ENCODE measurements at regions not wholly inside any gene's neighbourhood (a gene's known extent, or its start where the extent isn't known, plus 50 kb on each side); places are given as distances from the start of the nearest gene placed in this dataset.
A peak's percentile ranks its signal among the peaks of the same experiment; 100 is the strongest.

DNA sequence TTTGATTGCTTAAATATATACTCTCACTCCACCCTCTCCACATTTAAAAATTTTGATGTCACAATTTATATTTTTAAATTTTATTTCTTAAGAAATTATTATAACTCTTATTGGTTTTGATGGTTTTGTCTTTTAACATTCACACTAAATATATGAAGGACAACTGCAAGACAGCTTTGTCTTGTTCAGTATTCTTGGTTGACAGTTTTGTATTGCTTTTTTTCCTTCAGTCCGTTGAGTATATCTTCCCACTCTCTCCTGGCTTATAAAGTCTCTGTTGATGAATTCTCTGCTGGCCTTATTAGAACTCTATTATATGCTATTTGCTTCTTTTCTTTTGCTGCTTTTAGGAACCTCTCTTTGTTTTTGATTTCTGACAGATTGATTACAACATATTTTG is 392.2 kb downstream of the C6orf118 start:
- no peak for DNase-seq (ENCODE audit: low spot score)

DNA sequence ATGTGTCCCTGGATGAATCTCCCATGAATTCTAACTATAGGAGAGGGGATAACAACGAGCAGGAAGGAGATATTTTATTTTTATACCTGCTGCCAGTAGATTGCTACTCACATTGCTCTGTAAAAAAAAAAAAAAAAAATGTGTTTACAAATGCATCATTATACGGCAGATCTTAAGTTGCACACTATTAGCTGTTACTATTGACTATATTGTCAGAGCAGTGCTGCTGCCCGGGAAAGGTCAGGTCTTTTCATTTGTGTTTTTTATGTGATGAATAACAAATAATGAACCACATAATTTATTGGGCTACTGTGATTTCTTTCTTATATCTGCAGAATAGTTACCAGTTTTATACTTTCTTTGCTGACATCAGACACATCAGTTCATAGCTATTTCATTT is 393.3 kb downstream of the C6orf118 start:
- no peak for DNase-seq (ENCODE audit: low spot score)

DNA sequence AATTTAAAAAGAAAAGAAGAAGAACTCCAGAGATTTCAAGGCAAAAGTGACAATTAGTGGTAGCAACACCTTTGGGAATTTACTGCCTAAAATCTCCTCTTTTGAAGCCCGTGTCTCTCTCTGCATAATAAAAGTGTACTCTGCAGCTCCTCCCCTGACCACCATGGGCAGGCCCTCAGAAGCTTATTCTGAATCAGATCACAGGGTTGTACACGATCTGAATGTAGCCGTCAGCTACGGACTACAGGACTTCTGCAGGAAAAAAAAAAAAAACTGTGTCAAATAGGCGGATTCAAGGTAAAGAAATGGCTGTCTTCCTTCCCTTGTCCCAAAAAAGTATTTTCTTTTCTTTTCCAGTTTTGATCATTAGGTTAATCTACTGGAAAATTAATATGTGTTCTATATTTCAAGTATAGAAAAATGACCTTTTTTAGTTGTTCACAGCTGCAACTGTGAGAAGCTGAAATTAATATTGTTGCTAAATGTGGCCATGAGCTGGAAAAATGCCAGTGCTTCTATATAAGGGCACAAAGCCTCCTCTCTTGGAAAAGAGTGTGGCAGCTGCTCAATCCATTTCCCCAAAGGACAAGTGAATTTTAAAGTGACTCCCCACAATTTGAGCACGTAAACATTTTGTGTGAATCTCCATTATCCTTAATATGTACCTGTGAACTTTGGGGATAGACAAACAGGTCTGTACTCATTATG is 397.4 kb downstream of the C6orf118 start:
- no peak for DNase-seq (ENCODE audit: low spot score)

DNA sequence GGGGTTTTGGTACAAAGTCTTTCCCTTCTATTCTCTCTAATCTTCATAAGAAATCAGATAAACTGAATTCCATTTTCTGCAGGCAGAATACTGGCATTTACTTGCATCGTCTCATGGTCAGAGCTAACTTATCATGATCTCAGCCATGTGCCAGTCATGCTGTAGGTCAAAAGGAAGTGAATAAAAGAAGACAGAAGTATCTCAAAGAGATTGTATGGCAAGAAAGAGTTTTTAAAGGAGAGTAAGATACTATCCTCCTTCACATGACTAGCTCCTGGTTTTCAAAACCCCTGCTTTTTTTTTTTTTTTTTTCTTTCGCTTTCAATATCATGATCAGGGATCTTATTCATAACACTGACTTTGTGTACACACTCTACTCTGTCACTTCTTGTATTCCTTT is 398.3 kb downstream of the C6orf118 start:
- DNase-seq (ENCODE audit: low spot score) = no peak

DNA sequence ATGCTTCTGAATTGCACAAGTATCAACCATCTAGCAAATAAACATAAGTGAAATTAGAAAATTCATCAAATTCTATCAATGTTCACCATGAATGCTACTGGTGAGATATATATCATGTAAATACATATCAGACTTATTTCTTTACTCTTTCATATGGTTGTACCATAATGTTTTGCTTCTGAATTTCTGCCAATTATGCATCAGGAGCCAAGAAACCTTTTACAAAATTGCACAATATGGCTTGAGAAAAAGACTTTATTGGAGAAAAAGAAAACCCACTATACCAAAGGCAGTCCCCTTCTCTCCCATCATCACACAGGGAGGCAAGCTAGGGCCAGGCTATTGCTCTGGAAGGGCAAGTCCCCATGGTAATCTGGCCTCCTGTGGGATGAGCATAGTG is 402.6 kb downstream of the C6orf118 start:
- DNase-seq (ENCODE audit: low spot score) = no peak

DNA sequence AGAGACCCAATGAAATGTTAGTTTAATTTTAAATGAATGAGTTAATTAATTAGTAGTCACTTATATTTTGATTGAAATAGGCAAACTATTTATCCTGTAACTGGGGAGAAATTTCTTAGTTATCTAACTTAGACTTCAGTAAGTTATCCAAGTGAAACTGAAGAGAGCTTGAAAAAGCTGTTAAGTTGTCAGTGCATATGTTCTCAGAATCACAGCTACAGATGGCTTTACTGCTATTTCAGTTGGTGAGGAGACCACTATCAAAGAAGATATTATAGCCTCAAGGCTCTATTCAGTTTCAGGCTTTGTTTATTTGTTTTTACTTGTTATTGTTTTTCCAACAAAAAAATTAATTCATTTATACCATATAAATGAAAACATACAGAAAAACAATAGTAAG is 404.1 kb downstream of the C6orf118 start:
- no peak for DNase-seq (ENCODE audit: low spot score)

DNA sequence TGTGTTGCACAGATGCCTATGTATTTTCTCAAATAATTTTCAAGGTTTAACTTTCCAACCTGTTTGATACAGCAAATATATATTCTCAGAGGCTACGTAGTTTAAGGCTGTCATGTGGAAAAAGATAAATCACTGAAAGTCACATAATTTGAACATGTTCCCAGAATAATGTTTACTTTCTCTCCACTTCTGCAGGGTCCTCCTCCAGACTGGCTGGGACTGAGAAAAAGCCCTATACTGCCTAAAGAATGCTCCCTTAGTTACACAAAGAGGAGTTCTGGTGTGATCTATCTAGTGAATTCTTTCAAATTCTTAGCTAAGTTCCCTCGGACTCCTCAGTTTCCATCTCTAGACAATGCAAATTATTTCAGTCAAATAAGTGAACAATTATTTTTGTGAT is 411.0 kb downstream of the C6orf118 start:
- no peak for DNase-seq (ENCODE audit: low spot score)

DNA sequence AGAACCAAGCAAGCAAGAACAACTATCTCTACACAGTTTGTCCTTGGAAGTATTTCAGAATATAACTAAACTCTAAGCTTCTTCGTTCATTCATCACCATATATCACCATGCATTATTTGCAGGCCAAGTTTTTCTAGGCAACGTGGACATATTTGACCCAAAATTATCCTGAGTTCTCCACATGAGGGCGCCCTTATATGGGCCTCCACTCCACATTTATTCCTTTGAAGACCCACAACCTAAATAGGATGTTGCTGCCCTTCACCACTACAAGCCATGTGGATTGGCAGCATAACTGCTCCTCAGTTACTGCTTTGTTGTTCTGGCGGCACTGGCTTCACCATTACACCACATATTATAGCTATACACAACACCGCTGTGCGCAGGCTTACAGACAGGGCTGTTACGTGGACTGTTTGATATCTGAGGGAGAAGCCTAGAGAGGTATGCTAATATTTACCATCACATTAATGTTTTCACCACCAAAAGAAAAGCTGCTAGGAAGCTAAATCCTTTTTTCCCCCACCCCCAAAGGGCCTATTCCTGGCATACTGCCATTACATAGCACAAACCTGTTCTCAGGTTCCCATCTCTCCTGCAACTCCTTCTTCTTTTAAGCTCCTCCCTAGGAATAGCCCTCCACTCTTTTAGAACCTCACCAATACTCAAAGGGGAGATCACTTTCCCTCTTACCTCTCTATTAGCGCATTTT is 411.7 kb downstream of the C6orf118 start:
- DNase-seq (ENCODE audit: low spot score) = no peak

DNA sequence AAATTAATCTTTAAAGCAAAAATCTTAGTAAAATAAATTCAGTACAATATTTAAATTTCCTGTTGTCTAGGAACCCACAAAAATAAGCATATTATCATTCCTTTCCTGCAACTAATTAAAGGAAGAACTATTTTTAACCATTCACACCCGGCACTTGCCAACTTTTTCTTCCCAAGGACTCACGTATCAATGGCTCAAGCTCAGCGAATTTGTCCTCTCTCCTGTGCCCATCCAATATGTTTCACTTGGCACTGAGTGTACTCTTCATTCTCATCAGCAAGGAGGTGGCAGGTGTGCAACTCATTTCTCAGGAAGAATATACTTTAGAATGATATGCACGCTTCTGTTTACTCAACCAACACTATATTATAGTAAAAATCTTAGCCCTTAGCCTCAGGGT is 419.4 kb downstream of the C6orf118 start:
- no peak for DNase-seq (ENCODE audit: low spot score)

DNA sequence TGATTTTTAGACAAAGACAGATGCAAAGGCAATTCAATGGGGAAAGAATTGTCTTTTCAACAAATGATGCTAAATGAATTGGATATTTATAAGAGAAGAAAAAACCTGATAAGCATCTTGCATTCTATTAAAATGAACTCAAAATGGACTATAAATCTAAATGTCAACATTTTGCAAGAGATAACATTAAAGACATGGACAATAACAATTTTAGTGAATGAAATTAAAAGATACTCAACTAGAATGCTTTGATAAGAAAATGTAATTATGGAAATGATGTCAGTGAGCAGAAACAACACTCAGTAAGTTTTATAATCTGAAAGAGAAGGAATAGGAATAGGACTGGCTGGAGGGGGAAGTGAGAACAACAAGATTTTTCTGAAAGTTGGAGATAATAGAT is 421.7 kb downstream of the C6orf118 start:
- no peak for DNase-seq (ENCODE audit: low spot score)

DNA sequence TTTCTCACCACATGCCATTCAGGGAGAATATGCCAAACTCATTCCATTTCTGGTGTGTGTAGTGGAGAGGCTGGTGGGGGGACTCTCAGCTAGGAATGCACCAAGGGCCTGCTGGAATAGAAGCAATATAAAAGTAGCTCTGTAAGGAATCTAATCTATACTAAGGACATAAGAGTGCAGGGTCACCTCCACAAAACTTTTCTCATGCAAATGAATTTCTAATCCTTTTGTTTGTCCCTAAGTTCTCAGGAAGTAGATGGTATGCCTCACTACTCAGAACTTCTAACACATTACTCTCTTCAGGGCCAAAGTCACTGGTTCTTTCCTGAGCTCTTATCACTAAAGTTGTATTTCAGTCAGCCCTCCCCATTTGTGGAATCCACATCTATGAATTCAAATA is 427.2 kb downstream of the C6orf118 start:
- no peak for DNase-seq (ENCODE audit: low spot score)

DNA sequence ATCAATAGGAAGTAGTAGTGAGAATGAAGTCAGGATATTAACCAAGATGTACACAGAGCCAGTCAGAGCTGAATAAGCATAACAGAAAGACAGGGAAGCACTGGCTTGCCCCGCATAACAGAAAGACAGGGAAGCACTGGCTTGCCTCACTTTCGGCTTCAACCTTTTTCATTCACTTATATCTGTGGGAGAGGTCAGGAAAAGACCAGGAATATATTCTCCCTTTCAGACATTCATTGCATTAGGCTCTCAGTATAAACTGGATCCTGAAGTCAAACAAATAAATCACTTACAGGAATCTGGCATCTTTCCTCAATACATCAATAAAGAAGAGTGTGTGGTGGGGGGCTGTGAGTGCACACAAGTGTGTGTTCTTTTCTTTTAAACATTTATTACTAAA is 437.6 kb downstream of the C6orf118 start:
- no peak for DNase-seq (ENCODE audit: low spot score)

DNA sequence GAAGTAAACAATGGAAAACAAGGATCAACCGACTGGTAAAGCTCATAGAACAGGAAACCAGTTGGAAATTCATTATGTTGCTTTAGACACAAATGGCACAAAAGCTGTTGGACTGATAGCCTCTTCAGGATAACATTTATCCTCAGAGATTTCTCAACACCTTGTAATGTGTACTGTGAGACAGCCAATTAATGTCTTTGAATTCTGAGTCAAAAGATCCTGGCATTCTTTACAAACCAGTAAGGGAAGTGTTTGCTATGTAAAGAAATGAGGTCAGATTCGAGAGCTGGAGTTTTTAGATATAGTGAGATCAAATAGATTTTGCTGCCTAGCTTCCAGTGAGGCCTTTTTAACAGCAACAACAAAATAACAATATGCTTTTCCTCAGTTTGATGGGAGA is 439.2 kb downstream of the C6orf118 start:
- DNase-seq (ENCODE audit: low spot score) = no peak

DNA sequence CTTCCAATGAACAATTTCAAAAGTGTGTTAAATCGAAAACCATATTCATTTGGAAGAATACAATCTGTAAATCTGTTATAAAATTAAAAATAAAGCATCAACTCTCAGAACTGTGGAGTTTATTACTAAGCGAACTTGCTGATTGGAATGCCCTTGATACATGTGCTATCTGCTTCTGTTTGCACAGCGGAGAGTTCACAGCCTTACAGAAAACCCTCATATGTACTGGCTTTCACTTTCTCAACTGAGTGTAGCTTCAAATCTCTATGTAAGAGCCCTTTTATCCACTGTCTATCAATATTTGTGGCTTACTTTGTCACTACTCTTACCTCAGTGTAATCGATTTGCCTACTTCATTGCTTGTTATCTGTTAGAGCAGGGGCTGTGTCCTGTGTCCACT is 447.4 kb downstream of the C6orf118 start:
- DNase-seq (ENCODE audit: low spot score) = no peak

DNA sequence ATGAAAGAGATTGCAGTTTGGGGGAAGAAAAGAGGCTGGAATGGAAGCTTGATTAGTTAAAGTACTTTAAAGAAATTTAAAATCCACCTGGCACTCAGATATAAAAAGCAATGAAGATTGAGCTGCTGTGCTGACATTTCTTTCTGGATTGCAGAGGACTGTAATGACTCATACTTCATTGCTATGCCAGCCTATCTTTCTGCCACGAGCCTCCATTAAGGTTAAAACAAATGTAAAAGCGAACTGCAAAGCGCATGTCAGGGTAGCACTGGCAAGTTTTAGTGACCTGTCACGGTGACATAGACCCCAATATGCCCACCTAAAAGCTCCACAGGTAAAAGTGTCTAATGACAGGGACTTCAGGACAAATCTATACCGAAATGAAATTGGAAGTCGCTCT is 449.6 kb downstream of the C6orf118 start:
- DNase-seq (ENCODE audit: low spot score) = peak; percentile 3

DNA sequence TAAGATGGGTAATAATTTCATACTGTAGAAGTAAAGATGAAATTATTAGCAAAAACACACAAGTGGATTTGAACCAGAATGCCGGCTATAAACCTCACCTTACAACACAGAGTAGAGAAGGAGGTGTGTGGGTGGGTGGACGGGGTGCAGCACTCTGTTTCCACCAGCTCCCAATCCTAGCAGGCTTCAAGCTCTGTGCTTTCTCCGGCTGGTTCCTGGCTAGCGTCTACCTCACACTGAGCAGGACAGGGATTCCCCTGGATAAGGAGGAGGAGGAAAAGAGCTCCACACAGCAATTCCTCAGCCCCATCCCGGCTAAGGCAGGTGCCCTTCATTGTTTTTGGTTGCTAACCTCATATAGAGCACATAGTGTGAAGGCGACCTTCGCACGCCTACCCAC is 453.3 kb downstream of the C6orf118 start:
- no peak for DNase-seq (ENCODE audit: low spot score)

DNA sequence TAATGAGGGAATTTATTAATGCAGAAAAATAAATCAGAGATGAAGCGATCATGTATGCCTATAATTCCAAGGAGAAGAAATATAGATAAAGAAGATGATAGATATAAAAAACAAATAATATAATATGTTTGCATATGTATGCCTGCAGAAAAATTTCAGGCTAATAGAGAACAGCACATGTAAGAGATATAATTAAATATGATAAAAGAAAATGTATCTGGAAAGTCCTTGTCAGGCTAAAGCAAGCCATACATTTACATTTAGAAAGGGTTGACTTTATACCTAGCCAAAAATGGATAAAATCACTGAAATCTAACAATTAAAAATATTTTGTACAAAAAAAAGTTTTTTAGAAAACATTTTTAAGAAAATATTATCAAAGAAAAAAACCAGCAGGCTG is 454.1 kb downstream of the C6orf118 start:
- DNase-seq (ENCODE audit: low spot score) = no peak

DNA sequence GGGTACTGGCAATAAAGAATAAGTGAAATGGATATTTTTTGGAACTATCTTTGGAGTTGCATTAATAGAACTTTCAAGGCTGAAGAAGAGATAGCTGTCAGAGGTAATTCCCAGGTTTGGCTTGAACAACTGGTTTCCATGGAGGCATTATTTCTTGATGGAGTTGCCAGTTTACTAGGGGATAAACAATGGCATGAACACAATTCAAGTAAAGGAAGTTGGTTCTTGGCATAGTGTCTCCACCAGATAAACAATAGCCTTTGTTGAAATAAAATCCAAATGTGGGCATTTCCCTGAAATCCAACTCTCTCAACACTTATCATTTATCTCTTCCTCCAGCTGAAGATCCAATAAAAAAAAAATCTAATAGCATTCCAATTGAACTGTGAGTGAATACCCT is 454.9 kb downstream of the C6orf118 start:
- DNase-seq (ENCODE audit: low spot score) = no peak

DNA sequence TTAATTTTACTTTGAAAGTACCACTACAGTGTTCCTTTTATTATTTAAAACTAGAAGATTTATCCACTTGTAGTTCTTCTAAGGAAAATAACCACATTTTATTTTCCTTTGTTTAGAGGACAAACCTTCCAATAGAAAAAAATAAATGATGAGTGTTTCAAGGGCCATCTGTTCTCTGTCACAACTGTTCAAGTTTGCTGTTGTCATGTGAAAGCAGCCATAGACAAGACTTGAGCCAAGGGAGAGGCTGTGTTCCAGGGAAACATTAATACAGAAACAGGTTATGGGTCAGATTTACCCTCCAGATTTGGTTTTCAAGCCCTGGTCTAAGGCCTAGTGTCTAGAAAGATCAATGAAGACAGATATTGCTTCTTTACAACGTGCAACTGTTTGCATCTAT is 463.6 kb downstream of the C6orf118 start:
- no peak for DNase-seq (ENCODE audit: low spot score)

DNA sequence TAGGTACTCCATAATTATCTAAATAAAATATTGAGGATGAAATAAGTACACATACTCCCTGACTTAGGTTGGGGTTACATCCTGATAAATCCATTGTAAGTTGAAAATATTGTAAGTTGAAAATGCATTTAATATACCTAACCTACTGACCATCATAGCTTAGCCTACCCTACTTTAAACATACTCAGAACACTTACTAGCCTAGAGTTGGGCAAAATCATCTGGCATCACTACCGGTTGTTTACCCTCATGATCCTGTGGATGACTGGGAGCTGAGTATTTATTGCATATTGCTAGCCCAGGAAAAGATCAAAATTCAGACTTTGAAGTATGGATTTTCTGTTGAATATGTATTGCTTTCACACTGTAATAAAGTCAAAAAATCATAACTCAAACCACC is 467.3 kb downstream of the C6orf118 start:
- no peak for DNase-seq (ENCODE audit: low spot score)

DNA sequence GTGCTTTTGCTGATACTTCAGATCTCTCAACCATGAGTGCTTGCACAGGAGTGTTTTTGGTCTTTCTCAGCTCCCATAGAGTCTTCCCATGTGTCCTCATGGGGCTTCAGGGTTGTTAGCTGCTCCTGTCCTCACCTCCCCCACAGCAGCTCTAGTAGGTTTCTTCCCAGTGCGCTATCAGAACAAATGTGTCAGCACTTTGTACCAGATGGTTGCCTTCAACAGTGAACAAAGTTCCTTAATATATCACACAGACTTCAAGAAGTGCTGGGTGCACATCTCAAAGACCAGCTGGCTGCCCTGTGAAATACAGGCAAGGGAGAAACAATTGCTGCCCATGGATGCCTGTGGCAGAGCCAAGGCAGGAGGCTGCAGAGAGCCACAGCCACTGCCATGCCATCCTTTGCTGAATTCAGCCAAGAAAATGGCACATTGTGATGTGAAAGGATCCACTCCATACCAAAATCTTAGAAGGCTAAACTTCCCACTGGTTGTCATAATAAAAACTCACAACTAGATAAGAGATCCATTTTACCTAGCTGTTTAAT is 471.3 kb downstream of the C6orf118 start:
- DNase-seq (ENCODE audit: low spot score) = no peak

DNA sequence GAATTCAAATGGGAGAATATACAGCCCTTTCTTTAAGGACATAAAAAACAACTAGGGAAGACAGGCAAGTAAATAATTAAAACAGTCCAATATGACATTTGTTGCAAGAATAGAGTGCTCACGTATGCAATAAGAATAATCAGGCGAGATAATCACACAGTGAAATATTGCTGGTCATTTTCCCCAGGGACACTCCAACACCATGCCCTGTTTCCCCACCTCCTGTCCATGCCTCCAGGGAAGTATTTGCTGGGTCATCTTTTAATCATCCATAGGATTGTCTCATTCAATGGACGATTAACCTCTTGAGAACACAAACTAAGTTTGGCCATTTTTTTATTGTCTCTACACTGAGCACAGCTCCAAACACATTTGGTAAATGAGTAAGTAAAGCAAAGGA is 472.9 kb downstream of the C6orf118 start:
- DNase-seq (ENCODE audit: low spot score) = no peak

DNA sequence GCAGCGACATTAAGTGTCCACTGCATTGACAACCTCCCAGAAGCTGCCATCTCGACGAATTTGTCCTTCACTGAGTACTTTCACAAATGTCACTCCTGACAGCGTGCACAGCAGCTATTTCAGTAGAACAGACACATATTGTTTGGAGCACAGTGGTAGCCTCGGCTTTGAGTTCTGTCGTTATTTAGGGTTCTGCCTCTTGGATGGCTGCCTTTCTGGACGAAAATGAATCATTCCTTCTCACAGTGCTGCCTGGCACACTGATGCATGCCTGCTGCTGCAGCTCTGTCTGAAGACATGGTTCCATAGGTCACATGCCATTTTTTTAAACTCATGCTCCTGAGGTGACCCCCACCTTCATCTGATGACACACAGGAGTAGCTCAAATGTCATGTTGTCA is 477.0 kb downstream of the C6orf118 start:
- DNase-seq (ENCODE audit: low spot score) = no peak

DNA sequence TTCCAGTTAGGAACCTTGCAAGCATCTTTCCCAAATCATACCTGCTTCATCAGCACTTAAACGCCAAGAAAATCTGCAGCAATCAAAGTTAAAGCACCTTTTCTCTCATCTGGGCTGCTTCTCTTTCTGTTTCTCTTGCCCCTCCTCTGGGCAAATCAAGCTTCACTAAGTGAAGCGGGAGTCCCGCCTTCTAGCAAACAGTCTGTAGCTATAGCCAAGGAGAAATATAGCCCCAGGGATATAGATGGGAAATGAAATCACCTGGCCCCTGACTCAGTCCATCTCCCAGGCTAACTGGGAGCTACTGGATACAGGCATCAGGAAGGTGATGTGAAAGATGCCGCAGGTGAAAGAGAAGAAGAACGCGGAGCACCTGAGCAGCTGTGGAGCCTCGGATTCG is 481.9 kb downstream of the C6orf118 start:
- no peak for DNase-seq (ENCODE audit: low spot score)

Data from SW480 (cell line).